ENCODE measurements at regions not wholly inside any gene's neighbourhood (a gene's known extent, or its start where the extent isn't known, plus 50 kb on each side); places are given as distances from the start of the nearest gene placed in this dataset.

DNA sequence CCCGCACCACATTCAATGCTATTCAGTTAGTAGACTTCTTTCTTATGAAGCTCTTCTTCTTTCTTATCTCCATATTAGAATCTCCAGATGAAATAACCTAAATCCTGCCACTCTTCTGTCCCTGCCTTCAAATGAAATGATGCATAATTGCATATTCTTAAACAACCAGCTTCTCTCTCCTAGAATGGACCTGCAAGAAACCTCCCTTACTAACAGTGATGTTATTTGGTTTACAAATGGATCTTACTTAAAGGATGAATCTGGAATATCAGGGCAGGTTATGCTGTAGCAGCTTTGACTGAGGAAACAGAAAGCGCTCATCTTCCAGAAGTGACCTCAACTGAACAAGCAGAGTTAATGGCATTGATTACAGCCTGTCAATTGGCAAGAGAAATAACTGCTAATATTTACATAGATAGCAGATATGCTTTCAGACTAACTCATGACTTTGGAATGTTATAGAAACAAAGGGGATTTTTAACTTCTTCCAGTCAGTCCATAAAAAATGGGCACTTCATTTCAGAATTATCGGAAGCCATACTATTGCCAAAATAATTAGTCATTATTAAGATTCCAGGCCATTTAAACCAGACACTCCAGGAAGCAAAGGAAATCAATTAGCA lies 755.7 kb upstream of the HS6ST1 start:
- in situ Hi-C loops (cut with HindIII; ENCODE audit: low sequenced_read_pairs), result no loop called here
- TF ChIP-seq, protein P1, sequence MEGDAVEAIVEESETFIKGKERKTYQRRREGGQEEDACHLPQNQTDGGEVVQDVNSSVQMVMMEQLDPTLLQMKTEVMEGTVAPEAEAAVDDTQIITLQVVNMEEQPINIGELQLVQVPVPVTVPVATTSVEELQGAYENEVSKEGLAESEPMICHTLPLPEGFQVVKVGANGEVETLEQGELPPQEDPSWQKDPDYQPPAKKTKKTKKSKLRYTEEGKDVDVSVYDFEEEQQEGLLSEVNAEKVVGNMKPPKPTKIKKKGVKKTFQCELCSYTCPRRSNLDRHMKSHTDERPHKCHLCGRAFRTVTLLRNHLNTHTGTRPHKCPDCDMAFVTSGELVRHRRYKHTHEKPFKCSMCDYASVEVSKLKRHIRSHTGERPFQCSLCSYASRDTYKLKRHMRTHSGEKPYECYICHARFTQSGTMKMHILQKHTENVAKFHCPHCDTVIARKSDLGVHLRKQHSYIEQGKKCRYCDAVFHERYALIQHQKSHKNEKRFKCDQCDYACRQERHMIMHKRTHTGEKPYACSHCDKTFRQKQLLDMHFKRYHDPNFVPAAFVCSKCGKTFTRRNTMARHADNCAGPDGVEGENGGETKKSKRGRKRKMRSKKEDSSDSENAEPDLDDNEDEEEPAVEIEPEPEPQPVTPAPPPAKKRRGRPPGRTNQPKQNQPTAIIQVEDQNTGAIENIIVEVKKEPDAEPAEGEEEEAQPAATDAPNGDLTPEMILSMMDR (IDR thresholded peaks at IDR 0.05; ENCODE audit: low read depth, low read length), result no peak
- no peak overlapping the region for H3K4me3 ChIP-seq (ENCODE audit: low read depth, low read length)
- no peak for DNase-seq (ENCODE audit: low read depth, low spot score)

DNA sequence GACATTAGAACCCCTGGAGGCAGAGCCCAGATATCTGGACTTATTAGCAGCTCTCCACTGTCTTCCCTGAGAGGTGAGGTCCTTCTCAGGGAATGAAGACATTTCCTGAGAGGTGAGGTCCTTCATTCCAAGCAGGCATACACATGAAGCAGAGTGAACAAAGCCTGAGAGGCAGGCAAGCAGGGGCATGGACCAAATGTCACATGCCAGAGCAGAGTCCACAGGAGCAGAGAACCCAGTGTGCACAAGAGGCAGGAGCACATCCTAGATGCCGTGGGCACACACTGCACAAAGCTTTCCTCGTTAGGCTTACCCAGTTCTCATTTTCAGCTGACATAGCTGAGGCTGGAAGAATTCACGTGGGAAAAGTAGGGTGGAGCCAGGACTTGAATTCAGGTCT lies 759.9 kb upstream of the HS6ST1 start:
- in situ Hi-C loops (cut with HindIII; ENCODE audit: low sequenced_read_pairs), result no loop called here
- H3K4me3 ChIP-seq (ENCODE audit: low read depth, low read length), result no peak overlapping the region
- TF ChIP-seq, protein P1 (IDR thresholded peaks at IDR 0.05; ENCODE audit: low read depth, low read length), result no peak
- DNase-seq (ENCODE audit: low read depth, low spot score), result no peak

DNA sequence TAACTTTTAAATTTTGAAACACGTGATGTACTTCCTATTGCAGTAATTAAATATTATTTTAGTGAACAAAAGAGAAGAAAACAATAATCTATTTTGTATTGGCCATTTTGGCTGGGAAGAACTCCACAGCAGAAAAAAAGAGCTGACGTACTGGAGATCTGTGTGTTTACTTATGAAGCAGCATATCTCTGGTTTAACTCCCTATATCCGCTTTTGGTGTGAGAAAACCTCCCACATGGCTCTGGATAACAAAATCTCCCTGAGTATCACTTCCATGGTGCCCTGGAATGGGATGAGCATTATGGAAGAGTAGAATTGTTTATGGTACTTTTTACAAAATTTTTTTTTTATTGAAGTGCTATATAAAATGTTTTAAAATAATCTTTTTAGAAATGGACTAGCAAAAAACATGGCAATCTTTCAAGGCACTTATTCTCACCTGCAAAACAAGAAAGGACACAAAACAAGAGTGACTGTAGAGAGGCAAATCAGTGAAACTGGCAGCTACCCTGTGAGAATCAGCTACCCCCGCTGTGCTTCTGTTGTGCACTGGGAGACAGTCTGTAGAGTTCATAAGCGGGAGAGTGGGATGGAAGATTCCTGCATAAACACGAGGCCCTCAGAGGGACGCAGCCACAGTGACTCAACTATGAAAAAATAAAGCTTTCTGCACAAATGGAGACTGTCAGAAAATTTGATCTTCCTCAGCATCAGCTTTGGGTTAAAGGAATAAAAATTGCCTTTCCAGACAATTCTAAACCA lies 762.2 kb upstream of the HS6ST1 start:
- no peak for DNase-seq (ENCODE audit: low read depth, low spot score)
- no peak overlapping the region for H3K4me3 ChIP-seq (ENCODE audit: low read depth, low read length)
- in situ Hi-C loops (cut with HindIII; ENCODE audit: low sequenced_read_pairs), result no loop called here
- TF ChIP-seq, protein P1 (IDR thresholded peaks at IDR 0.05; ENCODE audit: low read depth, low read length), result no peak

DNA sequence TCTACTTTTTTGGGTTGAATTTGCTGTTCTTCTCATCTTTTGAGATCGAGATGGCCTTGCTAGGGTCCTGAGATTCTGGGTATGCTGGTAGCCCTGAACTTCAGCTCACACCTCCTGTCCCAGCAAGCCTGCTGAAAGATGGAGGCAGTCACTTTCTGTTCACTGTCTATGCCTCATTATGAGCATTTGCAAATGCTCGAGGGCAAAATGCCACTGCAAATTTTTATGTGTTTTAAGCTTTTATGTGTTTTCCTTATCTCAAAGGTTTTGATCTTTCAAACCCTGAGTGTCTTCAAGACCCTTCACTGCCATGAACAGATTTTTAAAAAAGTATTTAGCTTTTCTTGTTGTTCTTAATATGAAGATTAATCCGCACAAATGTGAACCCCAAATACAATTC lies 766.7 kb upstream of the HS6ST1 start:
- TF ChIP-seq, protein P1 (IDR thresholded peaks at IDR 0.05; ENCODE audit: low read depth, low read length), result no peak
- no peak for DNase-seq (ENCODE audit: low read depth, low spot score)
- in situ Hi-C loops (cut with HindIII; ENCODE audit: low sequenced_read_pairs), result no loop called here
- H3K4me3 ChIP-seq (ENCODE audit: low read depth, low read length), result no peak overlapping the region

DNA sequence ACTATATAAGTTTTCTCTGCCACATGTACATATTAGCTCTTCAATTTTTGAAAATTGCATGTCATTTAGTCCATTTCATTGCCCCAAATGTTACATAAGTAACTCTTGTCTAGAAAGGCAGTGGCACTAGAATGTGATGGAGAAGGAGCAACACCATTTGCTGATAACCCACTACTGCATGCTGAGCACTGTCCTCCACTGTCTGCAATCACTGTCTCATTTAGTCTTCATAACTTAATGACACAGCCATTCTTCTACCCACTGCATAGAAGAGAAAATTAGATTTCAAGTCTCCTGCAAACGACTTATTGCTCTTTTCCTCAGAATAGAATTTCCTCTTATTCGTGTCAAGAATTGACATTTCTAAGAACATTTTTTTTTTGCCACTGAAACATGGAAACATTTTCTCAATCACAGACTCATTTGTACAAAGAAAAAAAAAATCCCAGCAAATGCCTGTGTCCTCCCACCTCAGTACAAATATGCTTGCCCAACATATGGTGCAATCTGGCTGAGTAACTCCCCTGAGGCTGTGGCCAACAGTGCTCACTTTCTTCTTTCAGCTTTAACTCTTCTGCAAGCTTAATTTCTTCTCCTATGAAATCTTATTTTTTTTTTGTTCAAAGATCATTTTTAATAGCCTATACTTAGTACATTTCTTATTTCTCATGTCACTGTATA lies 768.6 kb upstream of the HS6ST1 start:
- H3K4me3 ChIP-seq (ENCODE audit: low read depth, low read length), result no peak overlapping the region
- in situ Hi-C loops (cut with HindIII; ENCODE audit: low sequenced_read_pairs), result no loop called here
- DNase-seq (ENCODE audit: low read depth, low spot score), result no peak
- TF ChIP-seq, protein P1 (IDR thresholded peaks at IDR 0.05; ENCODE audit: low read depth, low read length), result no peak

DNA sequence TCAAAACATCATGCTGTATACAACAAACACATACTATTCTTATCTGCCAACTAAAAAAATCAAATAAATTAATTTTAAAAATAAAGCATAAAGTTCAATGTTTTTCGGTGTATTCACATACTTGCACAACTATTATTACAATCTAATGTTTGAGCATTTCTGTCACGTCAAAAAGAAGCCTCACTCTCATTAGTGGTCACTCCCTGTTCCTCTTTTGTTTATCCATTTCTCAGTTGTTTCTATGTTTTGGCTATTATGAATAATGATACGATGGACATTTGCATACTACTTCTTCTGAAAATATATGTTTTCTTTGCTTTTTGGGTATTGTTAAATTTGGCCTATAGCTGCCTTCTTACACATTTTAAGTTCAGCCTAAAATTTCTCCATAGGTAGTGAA lies 773.0 kb upstream of the HS6ST1 start:
- no peak for DNase-seq (ENCODE audit: low read depth, low spot score)
- H3K4me3 ChIP-seq (ENCODE audit: low read depth, low read length), result no peak overlapping the region
- in situ Hi-C loops (cut with HindIII; ENCODE audit: low sequenced_read_pairs), result no loop called here
- TF ChIP-seq, protein P1 (IDR thresholded peaks at IDR 0.05; ENCODE audit: low read depth, low read length), result no peak
